Psoas muscle (tissue), 7 donors: ENCODE measurements at regions not wholly inside any gene's neighbourhood (a gene's known extent, or its start where the extent isn't known, plus 50 kb on each side); places are given as distances from the start of the nearest gene placed in this dataset.
A peak's percentile ranks its signal among the peaks of the same experiment; 100 is the strongest.

Experiments used
- ATAC-seq, 4 donors: fragments of 200-7000 bp; cut with Tn5 transposase; one replicate each; pipeline ENCODE4 v1.9.1; 2020; ENCODE audit warnings: moderate library complexity in 3 of 4, mild to moderate bottlenecking in 2 of 4
- DNase-seq, 2 donors: peaks; one replicate each; pipeline ENCODE4 v3.0.0-alpha.2; 2020
- H3K27ac ChIP-seq: fragments of 200-600 bp; one replicate; pipeline ENCODE4 v1.8.0; 2022
- H3K27me3 ChIP-seq, 3 donors: fragments of 200-600 bp in 1 of 3; one replicate each; pipeline versions ENCODE4 v1.6.1 to v1.8.0; 2013 to 2022; ENCODE audit warnings: low read length in 2 of 3, mild to moderate bottlenecking in 2 of 3, moderate library complexity in 1 of 3; ENCODE audit not compliant: insufficient read depth in 3 of 3
- H3K36me3 ChIP-seq, 2 donors: fragments of 200-600 bp in 1 of 2; one replicate each; pipeline versions ENCODE4 v1.6.1 to v1.8.0; 2013 to 2022; ENCODE audit warnings: low read depth in 1 of 2, mild to moderate bottlenecking in 1 of 2, moderate library complexity in 1 of 2; ENCODE audit not compliant: insufficient read depth in 1 of 2
- H3K4me1 ChIP-seq: fragments of 200-600 bp; one replicate; pipeline ENCODE4 v1.8.0; 2022
- H3K4me3 ChIP-seq: fragments of 200-600 bp; one replicate; pipeline ENCODE4 v1.8.0; 2022; ENCODE audit warnings: mild to moderate bottlenecking
- H3K9me3 ChIP-seq: fragments of 200-600 bp; one replicate; pipeline ENCODE4 v1.8.0; 2022
- CTCF ChIP-seq: fragments of 200-600 bp; IDR thresholded peaks from one replicate; pipeline ENCODE4 v1.8.0; 2022; ENCODE audit warnings: antibody characterized with exemption
- WGBS, 3 donors: extraction: QIAGEN DNeasy Blood & Tissue Kit; methylation state at CpG; one replicate each; pipeline versions ENCODE4 v1.1.6 to v1.1.7; 2013; 5-methylcytosine and 5-hydroxymethylcytosine counted together
- intact Hi-C, 2 donors: fragments of 100-400 bp; cut with DNase I; formaldehyde crosslinking; loops; one replicate each; pipeline versions ENCODE4 v1.11.0 to v1.14.2; 2022
- donor health status: healthy with polysubstance abuse.
- donor health status: DM: no; HTN: no; CAD: no; lungs with moderate emphysema.
- donor health status: Bipolar disorder and iron deficiency.
- donor health status: healthy.
- donor health status: DM: yes; HTN: yes; CAD: no.
- donor health status: DM: no; HTN: no; CAD: no.
- donor health status: DM: yes; HTN: yes; CAD: no.

GRCh38 chrX:22665818-22666217 lies 333.9 kb upstream of the DDX53 start:
- H3K27ac ChIP-seq, result no peak overlapping the region
- DNase-seq, result no peak
- 50 to 92% (median 85%) methylated on average over 2 of the region's 2 CpGs for WGBS, 3 donors
- H3K36me3 ChIP-seq, result no peaks in the 10 kb centered on the region
- H3K27me3 ChIP-seq, result no peaks in the 10 kb centered on the region
- no peak overlapping the region for H3K4me3 ChIP-seq
- H3K9me3 ChIP-seq, result no peaks in the 10 kb centered on the region
- no peaks in the 10 kb centered on the region for H3K4me1 ChIP-seq
- no peak for ATAC-seq
- intact Hi-C loops, result no loop called here
- no peak for TF ChIP-seq CTCF

DNA sequence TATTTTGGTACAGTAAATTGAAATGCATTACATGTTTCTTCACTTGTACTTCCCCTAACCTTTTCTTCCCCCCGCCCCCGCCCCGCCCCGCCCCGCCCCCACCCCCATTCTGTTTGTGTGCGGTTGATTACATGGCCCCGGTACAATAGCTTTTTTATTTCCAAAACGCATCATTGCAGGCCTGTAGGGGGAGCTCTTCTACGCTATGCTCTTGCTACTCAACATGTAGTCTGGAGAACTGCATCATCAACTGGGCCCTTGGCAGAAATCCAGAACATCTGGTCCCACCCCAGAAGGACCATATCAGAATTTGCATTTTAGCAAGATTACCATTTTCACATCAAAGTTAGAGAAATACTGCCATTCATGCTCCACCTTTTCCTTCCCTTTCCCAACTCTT lies 333.3 kb upstream of the DDX53 start:
- TF ChIP-seq CTCF, result no peak
- Histone ChIP-seq H3K27me3 (no peaks in the 10 kb centered on the region), H3K27ac (no peak overlapping the region), H3K4me3 (no peak overlapping the region), H3K9me3 (no peaks in the 10 kb centered on the region), H3K4me1 (no peaks in the 10 kb centered on the region), H3K36me3 (no peaks in the 10 kb centered on the region)
- ATAC-seq, result no peak
- 22 to 60% (median 23%) methylated on average over 2 to 9 of the region's 9 CpGs for WGBS, 3 donors
- DNase-seq, result no peak
- intact Hi-C loops, result no loop called here

DNA sequence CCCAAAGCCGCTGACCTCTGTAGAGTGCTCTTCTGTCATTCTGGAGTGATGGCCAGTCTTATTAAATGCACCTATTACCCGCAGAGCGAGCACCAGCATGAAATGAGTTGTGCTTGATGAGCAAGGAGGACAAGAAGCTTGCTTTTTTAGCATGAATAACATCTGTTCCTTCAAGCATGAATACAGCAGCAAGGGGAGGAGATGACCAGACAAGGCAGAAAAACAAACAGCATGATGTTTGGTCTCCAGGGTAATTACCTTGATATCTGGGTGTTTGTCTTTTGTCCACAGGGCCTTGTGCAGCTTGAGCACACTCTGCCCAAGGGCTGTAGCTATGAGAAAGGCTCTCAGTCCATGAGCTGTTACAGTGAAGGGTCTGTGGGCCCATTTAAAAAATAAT lies 324.8 kb upstream of the DDX53 start:
- no peak for ATAC-seq
- Histone ChIP-seq H3K4me1 (no peaks in the 10 kb centered on the region), H3K4me3 (no peak overlapping the region), H3K27ac (no peak overlapping the region), H3K9me3 (no peaks in the 10 kb centered on the region), H3K27me3 (no peaks in the 10 kb centered on the region), H3K36me3 (no peaks in the 10 kb centered on the region)
- intact Hi-C loops, result no loop called here
- TF ChIP-seq CTCF, result no peak
- no peak for DNase-seq
- WGBS, 3 donors, result 41 to 69% (median 64%) methylated on average over 3 of the region's 3 CpGs

DNA sequence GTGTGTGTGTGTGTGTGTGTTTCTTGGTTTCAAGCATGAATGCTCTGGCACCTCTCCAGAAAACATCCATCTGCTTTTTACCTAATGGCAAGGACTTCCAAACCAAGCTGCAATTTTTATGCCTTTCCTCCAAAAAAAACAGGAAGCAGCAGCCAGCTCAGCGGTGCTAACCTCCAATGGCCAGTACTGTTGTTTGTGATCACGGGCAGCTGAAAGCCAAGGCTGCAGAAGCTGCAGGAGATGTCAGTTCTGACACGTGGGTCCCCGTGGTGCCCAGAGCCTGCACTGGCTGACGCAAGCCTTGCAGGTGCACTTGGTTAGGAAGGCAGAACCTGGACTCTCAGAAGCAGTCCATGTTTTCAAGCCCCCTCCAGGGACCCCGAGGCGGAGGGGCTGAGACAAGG lies 313.6 kb upstream of the DDX53 start:
- 5 to 27% (median 19%) methylated on average over 7 of the region's 7 CpGs for WGBS, 3 donors
- Histone ChIP-seq H3K27me3 (no peaks in the 10 kb centered on the region), H3K4me1 (no peaks in the 10 kb centered on the region), H3K4me3 (no peak overlapping the region), H3K27ac (no peak overlapping the region), H3K9me3 (no peaks in the 10 kb centered on the region), H3K36me3 (no peaks in the 10 kb centered on the region)
- intact Hi-C loops, result no loop called here
- peak; percentile 19 to 78 for DNase-seq
- peak in 2 of 4 donors; percentile 31 to 67 for ATAC-seq
- no peak for TF ChIP-seq CTCF

GRCh38 chrX:22689290-22689689 lies 310.5 kb upstream of the DDX53 start:
- intact Hi-C loops, result no loop called here
- no peaks in the 10 kb centered on the region for H3K4me1 ChIP-seq
- no peak for TF ChIP-seq CTCF
- no peak overlapping the region for H3K4me3 ChIP-seq
- ATAC-seq (no peak), DNase-seq (no peak)
- H3K9me3 ChIP-seq, result no peaks in the 10 kb centered on the region
- no peak overlapping the region for H3K27ac ChIP-seq
- H3K27me3 ChIP-seq, result peaks cover 0 to 3% (median 0%) of the 10 kb centered on the region in 3 donors
- no peaks in the 10 kb centered on the region for H3K36me3 ChIP-seq
